ENCODE measurements at regions not wholly inside any gene's neighbourhood (a gene's known extent, or its start where the extent isn't known, plus 50 kb on each side); places are given as distances from the start of the nearest gene placed in this dataset.

DNA sequence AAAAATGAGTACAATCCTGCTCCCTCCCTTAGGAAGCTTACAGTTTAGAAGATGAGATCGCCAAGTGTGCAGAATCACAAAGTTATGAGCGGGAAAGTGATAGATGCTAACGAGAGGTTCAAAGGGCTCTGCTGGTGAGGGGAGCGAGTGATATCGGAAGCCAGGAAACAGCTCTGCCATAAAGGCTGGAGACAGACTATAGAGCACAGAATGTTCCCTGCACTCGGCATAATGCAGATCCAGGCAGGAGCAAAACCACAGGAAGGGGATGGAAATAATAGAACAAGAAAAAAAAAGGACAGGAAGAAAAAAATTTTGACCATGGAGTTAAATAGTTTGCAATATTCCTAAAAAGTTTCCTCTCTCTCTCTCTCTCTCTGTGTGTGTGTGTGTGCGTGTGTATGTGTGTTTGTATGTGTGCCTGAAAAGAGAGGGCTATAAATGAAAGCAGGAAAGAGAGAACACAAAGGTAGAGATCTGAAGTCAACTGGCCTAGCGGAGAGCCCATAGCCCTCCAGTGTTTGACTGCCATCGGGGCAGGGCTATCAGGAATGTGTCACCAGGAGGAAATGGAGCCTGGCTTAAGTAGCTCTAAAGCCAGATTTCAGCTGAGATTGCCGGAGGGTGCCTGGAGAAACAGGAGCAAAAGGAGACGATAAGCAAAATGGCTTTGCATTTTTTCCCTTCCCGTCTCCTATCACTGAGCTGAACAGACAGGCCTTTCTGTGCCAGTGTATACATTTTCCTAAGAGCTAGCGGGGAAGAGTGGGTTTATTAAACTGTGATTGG is 175.8 kb upstream of the LYZL1 start:
- BruUV-seq (replicated peaks), result no TSS peak
- Histone ChIP-seq H3K27me3 (replicated peaks in 1 of 2; ENCODE audit: control insufficient read depth in 2 of 2, insufficient read depth in 2 of 2, low read length in 1 of 2) (no peaks in the 10 kb centered on the region), H2AFZ (ENCODE audit: control insufficient read depth, low read depth, low read length) (no peak overlapping the region), H3K4me2 (ENCODE audit: control insufficient read depth, insufficient read depth) (no peak overlapping the region), H3K9ac (ENCODE audit: control insufficient read depth, insufficient read depth, low read length) (no peak overlapping the region), H3K9me3 (replicated peaks; ENCODE audit: control insufficient read depth, insufficient read depth, low read length) (no peaks in the 10 kb centered on the region; the same call in 2 of the 3 replicates), H3K27ac (ENCODE audit: control insufficient read depth, insufficient read depth) (no peak overlapping the region), H3K4me1 (ENCODE audit: control insufficient read depth, insufficient read depth, low read length) (no peaks in the 10 kb centered on the region), H3K79me2 (ENCODE audit: control insufficient read depth, insufficient read depth, low read length) (no peaks in the 10 kb centered on the region), H3K36me3 (ENCODE audit: control insufficient read depth in 2 of 2, insufficient read depth in 2 of 2, low read length in 1 of 2) (no peaks in the 10 kb centered on the region), H3K4me3 (no peak overlapping the region), H4K20me1 (ENCODE audit: control insufficient read depth, insufficient read depth) (no peaks in the 10 kb centered on the region)
- ChIA-PET SMC1A (ENCODE audit: uncharacterized antibody, unreplicated experiment) (no interaction called here), RAD21 (ENCODE audit: unreplicated experiment) (no interaction called here), POLR2A (no interaction called here), CTCF (no interaction called here)
- FAIRE-seq (no peak), DNase-seq (ENCODE audit: low read depth, low spot score) (no peak), ATAC-seq (no peak)
- in situ Hi-C loops (cut with MboI), result loop anchor here (25.0 kb wide), 1 partner anchor 101 kb away; no protein-coding TSS in a partner anchor
- intact Hi-C loops (cut with micrococcal nuclease; ENCODE audit: unreplicated experiment), result no loop called here
- 57% methylated on average over 12 of the region's 13 CpGs for WGBS (ENCODE audit: insufficient coverage, insufficient replicate concordance, low lambda C conversion rate, missing lambda C conversion rate)
- TF ChIP-seq TCF12 (IDR thresholded peaks at IDR 0.05; ENCODE audit: low read depth, low read length) (no peak), RAD51 (IDR thresholded peaks at IDR 0.05) (no peak), SIX5 (IDR thresholded peaks at IDR 0.05; ENCODE audit: low read depth, low read length, severe bottlenecking) (no peak), RELA (IDR thresholded peaks at IDR 0.05; ENCODE audit: borderline replicate concordance, partially characterized antibody) (no peak), POLR2A (IDR thresholded peaks at IDR 0.05; ENCODE audit: low read depth, low read length) (no peak), JUND (IDR thresholded peaks at IDR 0.05; ENCODE audit: low read depth, low read length) (no peak), CBX5 (IDR thresholded peaks at IDR 0.05; ENCODE audit: low read depth) (no peak), MEF2A (IDR thresholded peaks at IDR 0.05; ENCODE audit: insufficient read depth, low read depth, low read length) (no peak), ZNF24 (IDR thresholded peaks at IDR 0.05) (no peak), SMC3 (IDR thresholded peaks at IDR 0.05; ENCODE audit: borderline replicate concordance, low read length) (no peak), PAX8 (IDR thresholded peaks at IDR 0.05) (no peak), HDAC6 (IDR thresholded peaks at IDR 0.05; ENCODE audit: unreplicated experiment) (no peak)
- TF ChIP-seq, protein P1, sequence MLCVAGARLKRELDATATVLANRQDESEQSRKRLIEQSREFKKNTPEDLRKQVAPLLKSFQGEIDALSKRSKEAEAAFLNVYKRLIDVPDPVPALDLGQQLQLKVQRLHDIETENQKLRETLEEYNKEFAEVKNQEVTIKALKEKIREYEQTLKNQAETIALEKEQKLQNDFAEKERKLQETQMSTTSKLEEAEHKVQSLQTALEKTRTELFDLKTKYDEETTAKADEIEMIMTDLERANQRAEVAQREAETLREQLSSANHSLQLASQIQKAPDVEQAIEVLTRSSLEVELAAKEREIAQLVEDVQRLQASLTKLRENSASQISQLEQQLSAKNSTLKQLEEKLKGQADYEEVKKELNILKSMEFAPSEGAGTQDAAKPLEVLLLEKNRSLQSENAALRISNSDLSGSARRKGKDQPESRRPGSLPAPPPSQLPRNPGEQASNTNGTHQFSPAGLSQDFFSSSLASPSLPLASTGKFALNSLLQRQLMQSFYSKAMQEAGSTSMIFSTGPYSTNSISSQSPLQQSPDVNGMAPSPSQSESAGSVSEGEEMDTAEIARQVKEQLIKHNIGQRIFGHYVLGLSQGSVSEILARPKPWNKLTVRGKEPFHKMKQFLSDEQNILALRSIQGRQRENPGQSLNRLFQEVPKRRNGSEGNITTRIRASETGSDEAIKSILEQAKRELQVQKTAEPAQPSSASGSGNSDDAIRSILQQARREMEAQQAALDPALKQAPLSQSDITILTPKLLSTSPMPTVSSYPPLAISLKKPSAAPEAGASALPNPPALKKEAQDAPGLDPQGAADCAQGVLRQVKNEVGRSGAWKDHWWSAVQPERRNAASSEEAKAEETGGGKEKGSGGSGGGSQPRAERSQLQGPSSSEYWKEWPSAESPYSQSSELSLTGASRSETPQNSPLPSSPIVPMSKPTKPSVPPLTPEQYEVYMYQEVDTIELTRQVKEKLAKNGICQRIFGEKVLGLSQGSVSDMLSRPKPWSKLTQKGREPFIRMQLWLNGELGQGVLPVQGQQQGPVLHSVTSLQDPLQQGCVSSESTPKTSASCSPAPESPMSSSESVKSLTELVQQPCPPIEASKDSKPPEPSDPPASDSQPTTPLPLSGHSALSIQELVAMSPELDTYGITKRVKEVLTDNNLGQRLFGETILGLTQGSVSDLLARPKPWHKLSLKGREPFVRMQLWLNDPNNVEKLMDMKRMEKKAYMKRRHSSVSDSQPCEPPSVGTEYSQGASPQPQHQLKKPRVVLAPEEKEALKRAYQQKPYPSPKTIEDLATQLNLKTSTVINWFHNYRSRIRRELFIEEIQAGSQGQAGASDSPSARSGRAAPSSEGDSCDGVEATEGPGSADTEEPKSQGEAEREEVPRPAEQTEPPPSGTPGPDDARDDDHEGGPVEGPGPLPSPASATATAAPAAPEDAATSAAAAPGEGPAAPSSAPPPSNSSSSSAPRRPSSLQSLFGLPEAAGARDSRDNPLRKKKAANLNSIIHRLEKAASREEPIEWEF (IDR thresholded peaks at IDR 0.05; ENCODE audit: insufficient replicate concordance, low read depth, low read length), result no peak
- TF ChIP-seq, protein P2, sequence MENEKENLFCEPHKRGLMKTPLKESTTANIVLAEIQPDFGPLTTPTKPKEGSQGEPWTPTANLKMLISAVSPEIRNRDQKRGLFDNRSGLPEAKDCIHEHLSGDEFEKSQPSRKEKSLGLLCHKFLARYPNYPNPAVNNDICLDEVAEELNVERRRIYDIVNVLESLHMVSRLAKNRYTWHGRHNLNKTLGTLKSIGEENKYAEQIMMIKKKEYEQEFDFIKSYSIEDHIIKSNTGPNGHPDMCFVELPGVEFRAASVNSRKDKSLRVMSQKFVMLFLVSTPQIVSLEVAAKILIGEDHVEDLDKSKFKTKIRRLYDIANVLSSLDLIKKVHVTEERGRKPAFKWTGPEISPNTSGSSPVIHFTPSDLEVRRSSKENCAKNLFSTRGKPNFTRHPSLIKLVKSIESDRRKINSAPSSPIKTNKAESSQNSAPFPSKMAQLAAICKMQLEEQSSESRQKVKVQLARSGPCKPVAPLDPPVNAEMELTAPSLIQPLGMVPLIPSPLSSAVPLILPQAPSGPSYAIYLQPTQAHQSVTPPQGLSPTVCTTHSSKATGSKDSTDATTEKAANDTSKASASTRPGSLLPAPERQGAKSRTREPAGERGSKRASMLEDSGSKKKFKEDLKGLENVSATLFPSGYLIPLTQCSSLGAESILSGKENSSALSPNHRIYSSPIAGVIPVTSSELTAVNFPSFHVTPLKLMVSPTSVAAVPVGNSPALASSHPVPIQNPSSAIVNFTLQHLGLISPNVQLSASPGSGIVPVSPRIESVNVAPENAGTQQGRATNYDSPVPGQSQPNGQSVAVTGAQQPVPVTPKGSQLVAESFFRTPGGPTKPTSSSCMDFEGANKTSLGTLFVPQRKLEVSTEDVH (IDR thresholded peaks at IDR 0.05; ENCODE audit: low read depth, partially characterized antibody), result no peak

All from GM12878 (cell line).